Kidney tubule cell (primary cell): ENCODE measurements at regions not wholly inside any gene's neighbourhood (a gene's known extent, or its start where the extent isn't known, plus 50 kb on each side); places are given as distances from the start of the nearest gene placed in this dataset.

ENCODE experiments used
- DNase-seq: peaks from one replicate; pipeline ENCODE4 v3.0.0-alpha.2; 2018; ENCODE audit warnings: low spot score

GRCh38 chr14:101135796-101136742, 232.5 kb upstream of the RTL1 start:
- no peak for DNase-seq

GRCh38 chr14:101137234-101137633, 233.7 kb upstream of the RTL1 start:
- DNase-seq: no peak

DNA sequence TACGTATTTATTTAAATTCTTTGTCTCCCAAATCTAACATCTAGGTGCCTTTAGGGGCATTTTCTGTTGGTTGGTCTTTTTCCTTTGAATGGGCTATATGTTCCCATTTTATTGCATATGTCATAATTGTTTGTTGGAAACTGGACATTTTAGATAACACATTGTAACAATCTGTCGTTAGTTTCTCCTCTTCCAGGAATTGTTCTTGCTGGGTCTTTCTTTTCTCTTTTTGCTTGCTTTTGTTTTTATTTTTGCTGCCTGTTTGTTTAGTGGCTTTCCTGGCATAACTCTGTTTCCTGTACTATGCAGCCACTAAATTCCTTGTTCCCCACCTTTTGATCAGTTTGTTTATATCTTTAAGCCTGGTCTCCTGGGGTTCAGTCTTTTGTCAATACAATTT, 244.3 kb upstream of the RTL1 start:
- DNase-seq: no peak

DNA sequence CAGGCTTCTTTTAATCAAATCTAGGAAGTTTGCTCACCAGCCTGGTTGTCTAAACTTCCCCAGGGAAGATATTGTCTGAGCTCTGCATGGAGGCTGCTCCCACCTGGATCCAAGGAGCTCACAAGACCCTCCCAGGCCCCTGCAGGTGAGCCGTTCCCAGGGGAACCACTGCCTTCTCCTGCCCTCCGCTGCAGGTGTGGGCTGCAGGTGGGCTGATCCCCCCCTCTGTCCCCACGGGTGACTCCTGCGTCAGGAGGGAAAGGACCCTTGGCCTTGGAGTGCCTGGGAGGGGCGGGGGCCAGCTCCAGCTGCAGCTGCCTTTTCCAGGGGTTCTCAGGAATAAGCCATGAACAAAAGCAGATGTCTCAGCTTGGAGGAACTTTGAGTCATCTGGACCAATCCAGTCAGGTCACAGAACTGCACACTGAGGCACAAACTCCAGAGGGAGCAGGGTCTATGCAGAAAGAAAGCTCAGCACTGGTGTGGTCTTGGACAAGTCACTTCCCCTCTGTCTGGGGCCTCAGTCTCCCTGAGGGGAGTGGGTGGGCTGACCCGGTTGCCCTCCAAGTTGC, 246.6 kb upstream of the RTL1 start:
- no peak for DNase-seq

- peak; percentile 3 for DNase-seq
Observed at GRCh38 chr14:101151226-101151926, 247.9 kb upstream of the RTL1 start.

DNA sequence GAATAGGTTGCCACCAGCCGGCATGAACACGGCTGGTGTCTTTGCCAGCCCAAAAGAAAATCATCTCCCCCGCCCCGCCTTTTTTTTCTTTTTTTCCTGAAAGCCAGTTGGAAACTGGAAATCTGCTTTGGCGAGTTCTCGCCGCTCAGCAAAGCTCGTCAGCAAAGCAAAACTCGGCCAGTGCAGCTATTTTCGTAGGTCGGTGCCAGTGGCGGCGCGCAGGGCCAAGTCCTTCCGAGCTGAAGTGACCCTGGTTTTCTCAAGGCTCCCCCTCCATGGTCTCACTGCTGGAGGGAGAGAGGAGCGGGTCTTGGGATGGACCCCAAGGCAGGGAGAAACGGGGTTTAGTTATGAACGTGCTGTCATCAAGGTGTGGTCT, 248.4 kb upstream of the RTL1 start:
- DNase-seq: no peak

- no peak for DNase-seq
Observed at GRCh38 chr14:101152855-101153254, 249.3 kb upstream of the RTL1 start.

DNA sequence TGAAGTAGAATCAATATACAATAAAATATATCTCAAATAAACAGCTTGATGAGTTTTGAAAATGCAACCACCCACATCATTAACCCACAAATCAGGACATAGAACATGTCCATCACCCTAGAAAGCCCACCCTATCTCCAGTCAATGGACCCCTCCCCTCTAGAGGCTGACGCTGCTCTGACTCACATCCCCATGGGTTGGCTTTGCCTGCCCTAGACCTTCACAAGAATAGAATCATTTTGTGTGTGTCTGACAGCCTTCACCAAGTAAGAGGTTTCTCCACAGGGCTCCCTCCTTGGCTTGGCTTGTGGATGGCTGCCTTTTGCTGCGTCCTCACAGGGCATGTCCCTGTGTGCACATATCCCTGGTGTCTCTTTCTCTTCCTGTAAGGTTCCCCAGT, 250.2 kb upstream of the RTL1 start:
- DNase-seq: no peak

DNA sequence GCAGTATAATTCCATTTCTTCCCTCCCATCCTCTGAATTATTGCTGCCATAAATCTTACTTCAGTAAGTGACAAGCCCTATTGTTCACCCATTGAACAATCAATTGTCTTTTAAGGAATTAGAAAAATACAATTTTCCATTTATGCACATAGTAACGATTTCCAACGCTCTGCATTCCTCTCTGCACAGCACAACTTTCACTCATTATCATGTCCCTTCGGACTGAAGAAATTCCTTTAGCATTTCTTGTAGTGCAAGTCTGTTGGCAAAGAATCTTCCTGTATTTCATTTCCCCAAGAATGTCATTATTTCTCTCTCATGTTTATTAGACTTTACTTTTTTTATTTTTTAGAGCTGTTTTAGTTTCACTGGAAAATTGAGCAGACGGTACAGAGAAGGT, 252.1 kb upstream of the RTL1 start:
- DNase-seq: no peak

GRCh38 chr14:101167428-101167827, 263.9 kb upstream of the RTL1 start:
- DNase-seq: no peak

DNA sequence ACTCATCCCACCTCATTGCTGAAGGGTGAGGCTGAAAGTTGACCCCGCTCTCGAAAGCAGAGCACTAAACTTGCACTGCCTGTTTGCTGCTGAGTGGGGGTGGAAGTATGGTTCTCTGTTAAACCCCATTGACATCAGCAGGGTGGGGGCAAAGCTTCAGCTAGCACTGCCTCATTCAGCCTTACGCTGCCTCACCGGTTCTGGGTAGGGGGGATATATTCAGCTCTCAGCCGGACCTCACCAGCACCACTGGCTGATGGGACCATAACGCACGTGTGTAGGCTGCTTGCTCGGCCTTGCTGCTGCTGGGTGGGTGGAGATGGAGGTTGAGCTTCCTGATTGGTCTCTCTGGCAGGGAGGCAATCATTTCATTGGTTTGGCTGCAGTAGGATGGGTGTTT, 265.7 kb upstream of the RTL1 start:
- DNase-seq: no peak

DNA sequence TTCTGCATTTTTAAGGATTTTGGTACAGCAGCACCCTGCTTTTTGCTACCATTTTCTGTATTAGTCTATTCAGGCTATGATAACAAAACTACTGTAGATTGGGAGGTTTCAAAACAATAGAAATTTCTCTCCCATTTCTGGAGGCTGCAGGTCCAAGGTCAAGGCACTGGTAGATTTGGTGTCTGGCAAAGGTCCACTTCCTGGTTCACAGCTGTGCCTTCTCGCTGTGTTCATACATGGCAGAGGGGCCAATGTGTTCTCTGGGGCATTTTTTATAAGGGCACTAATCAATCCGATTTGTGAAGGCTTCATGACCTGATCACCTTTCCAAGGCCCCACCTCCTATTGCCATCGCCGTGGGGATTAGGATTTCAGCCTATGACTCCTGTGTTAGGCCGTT, 268.1 kb upstream of the RTL1 start:
- no peak for DNase-seq

GRCh38 chr14:101173698-101174521, 270.4 kb upstream of the RTL1 start:
- no peak for DNase-seq

GRCh38 chr14:101174522-101174838, 271.0 kb upstream of the RTL1 start:
- DNase-seq: no peak

GRCh38 chr14:101174980-101175606, 271.6 kb upstream of the RTL1 start:
- peak; percentile 28 for DNase-seq

DNA sequence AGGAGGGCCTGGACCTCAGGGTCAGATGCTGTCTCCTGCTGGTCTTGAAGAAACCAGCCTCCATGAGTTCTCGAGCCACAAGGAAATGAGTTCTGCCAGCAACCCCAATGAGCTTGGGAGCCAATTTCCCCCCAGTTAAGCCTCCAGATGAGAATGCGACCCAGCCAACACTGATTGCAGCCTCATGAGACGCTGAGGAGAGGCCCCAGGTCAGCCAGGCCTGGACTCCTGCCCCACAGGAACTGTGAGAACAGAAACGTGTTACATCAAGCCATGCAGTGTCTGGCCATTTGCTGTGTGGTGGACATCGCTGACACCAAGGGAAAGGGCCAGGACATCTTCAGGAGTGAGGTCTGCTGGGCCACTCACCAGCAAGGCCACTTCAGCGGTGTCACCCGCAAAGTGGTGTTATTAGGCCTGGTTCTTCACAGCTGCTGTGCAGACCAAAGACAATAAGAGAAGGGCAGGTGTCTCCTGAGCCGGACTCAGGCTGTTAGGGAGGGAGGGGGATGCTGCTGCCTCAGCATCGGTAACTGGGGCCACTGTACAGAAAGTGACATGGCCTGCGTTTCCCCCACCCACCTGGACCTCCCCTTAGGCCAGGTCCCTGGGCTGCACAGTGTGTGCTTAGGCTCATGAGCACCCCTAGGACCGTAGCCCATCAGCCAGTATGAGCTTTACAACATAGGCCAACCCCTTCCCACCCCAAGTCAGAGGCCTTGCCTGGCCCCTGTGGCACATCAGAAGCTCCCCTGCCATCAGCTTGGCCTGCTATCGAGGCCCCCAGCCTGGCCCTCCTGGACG, 272.4 kb upstream of the RTL1 start:
- no peak for DNase-seq

DNA sequence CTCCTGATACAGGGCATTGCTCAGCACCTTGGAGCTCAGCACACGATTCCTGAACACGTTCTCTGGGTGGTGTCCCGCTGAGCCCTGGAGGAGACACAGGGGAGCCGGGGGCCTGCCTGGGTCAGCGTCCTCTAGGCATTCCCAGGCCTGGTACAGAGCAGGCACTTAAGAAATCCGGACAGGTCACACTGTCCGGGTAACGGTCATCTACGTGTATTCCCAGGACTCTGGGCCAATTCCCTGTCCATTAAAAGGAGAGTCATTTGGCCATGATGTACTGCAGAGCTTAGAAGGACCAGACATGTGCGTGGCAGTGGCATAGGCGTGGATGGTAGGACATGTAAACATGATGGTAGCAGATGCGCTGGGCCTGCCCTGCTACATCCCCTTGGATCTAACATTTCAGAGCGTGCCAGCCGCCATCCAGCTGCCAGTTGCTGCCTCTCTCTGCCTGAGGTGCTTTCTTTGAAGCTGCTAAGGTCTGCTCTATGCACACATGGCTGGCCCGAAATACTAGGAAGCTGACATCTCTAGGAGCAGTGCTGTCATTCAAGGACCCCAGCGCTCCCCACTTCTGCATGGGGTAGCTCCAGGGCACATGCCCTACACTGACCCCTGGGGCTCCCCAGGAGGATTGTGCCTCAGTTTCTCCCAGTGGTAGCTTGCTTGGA, 273.1 kb upstream of the RTL1 start:
- DNase-seq: no peak

DNA sequence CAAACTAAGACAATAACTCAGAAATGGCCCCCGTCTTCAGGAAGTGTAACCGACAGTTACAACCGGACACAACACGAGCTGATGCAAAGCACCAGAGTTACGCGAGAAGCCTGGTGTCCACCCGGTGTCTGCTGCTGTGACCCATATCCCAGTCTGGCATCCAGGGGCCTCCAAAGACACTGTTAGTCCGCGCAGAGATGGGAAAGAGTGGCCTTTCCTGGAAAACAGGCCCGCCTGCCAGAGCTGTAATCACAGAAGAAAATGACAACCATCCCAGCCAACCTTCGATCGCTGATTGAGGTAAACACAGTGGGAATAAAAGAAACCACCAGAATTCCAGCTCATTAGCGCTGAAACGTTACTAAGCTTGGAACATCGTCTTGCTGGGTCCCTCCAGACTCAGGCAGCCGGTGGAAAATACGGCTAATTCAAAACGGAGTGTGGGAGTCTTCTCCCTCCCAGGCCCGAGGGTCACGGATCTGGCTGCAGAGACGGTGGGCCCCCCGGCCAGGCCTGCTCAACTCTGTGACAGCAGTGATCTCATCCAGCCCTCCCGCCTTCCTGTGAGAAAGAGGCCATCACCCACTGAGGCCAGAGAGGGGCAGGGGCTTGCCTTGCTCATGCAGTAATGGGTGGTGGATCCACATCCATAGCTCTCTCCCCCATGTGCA, 273.9 kb upstream of the RTL1 start:
- DNase-seq: no peak

DNA sequence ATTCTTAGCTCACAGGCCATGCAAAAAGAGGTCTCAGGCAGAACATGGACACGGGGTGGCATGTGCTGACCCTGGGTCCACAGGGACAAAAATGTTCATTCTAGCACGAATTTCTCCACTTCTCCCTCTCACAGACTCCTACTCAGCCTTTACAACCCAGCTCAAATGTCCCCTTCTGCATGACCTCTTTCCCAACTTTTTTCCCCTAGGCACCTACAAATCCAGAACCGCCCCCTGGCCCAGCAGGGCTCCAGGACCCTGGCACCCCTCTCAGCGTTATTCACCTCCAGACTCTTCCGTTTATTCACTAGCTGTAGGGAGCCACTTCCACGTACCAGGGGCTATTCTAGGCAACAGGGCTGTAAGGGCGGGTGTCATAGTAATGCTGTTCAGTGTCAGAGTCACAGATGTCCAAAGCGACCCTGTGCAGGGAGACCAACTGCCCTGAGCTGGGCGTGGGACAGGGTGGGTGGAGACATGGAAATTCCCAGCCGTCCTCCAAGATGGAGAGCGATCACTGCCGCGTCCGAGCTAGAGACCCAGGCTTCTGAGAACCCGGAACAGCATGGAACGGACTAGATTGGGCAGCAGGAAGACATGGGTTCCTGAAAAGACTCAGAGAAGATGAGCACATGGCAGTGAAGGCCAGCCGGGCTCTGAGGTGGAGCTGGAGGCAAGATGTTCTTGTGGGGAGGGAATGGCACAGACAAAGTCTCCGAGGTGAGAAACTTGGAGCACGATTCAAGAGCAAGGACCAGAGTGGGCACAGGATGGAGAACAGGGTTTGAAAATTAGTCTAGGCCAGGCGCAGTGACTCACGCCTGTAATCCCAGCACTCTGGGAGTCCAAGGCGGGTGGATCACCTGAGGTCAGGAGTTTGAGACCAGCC, 274.9 kb upstream of the RTL1 start:
- DNase-seq: no peak
